HepG2 (cell line): ENCODE measurements at regions not wholly inside any gene's neighbourhood (a gene's known extent, or its start where the extent isn't known, plus 50 kb on each side); places are given as distances from the start of the nearest gene placed in this dataset.

Experiments
- ATAC-seq: fragments of 200-7000 bp; cut with Tn5 transposase; 3 replicates; pipeline ENCODE4 v1.9.1; 2020; ENCODE audit warnings: mild to moderate bottlenecking, moderate library complexity
- BruUV-seq: library from RNA; stranded (reverse); fragments of 400-500 nt; replicated peaks from 2 replicates; lab custom pipeline; 2021; lab: Mats Ljungman, UMichigan
- CTCF ChIA-PET: fragments of 300-600 bp; formaldehyde crosslinking; extraction: SDS; loops from one replicate; lab custom pipeline; 2021; ENCODE audit warnings: low total read pairs, inconsistent platforms, low intra/inter-chr PET ratio; lab: Yijun Ruan, JAX
- POLR2A ChIA-PET: fragments of 350-600 bp; sonication (Branson Sonifier 250); formaldehyde crosslinking; loops from one replicate; lab custom pipeline; 2020; ENCODE audit warnings: antibody characterized with exemption, inconsistent platforms; lab: Yijun Ruan, JAX
- DNase-seq: peaks from one replicate; pipeline ENCODE4 v3.0.0-alpha.2; 2015; ENCODE audit warnings: low spot score
- FAIRE-seq: peaks from 3 replicates; lab custom pipeline; 2011; peaks lifted over from hg19 to GRCh38; lab: Jason Lieb, UNC
- H2AFZ ChIP-seq: one replicate; pipeline ENCODE4 v1.6.1; 2011; ENCODE audit warnings: low read length, inconsistent platforms
- H3K27ac ChIP-seq: fragments of 300-600 bp; 3 replicates; pipeline ENCODE4 v1.8.0; 2011; ENCODE audit warnings: mixed run types, mild to moderate bottlenecking, mixed read lengths, low read length, inconsistent platforms; ENCODE audit not compliant: insufficient read depth; ENCODE audit errors: extremely low read length
- H3K27me3 ChIP-seq, 2 experiments: fragments of 200-600 bp in 1 of 2; 2 replicates in 1 of 2; 3 replicates in 1 of 2; pipeline versions ENCODE4 v1.6.0 to v1.8.0; 2011; ENCODE audit warnings: low read length in 2 of 2, mild to moderate bottlenecking in 2 of 2, moderate library complexity in 2 of 2, inconsistent platforms in 1 of 2; ENCODE audit not compliant: insufficient read depth in 2 of 2, control insufficient read depth in 1 of 2
- H3K36me3 ChIP-seq, 2 experiments: fragments of 200-600 bp in 1 of 2; replicated peaks in 1 of 2; 2 replicates in 1 of 2; 3 replicates in 1 of 2; pipeline versions ENCODE4 v1.5.1 to v1.8.0; 2011; ENCODE audit warnings: low read length in 2 of 2, inconsistent platforms in 1 of 2; ENCODE audit not compliant: insufficient read depth in 2 of 2, control insufficient read depth in 1 of 2
- H3K4me1 ChIP-seq: 2 replicates; pipeline ENCODE4 v1.5.1; 2012; ENCODE audit warnings: low read length, inconsistent platforms; ENCODE audit not compliant: insufficient read depth
- H3K4me2 ChIP-seq: 2 replicates; pipeline ENCODE4 v1.6.0; 2011; ENCODE audit warnings: low read depth, low read length, inconsistent platforms
- H3K4me3 ChIP-seq, 3 experiments: fragments of 200-600 bp in 1 of 3; sonication (generic), shearing (Covaris generic) in 1 of 3; replicated peaks in 1 of 3; 2 replicates each; pipeline ENCODE4 v1.5.1; 2011 to 2016; ENCODE audit warnings: low read length in 3 of 3, inconsistent platforms in 2 of 3, low read depth in 2 of 3, mild to moderate bottlenecking in 2 of 3, control low read depth in 1 of 3, mixed read lengths in 1 of 3; ENCODE audit not compliant: insufficient read depth in 1 of 3
- H3K79me2 ChIP-seq: one replicate; pipeline ENCODE4 v1.6.1; 2011; ENCODE audit warnings: low read length, inconsistent platforms; ENCODE audit not compliant: insufficient read depth
- H3K9ac ChIP-seq: 2 replicates; pipeline ENCODE4 v1.6.0; 2011; ENCODE audit warnings: mild to moderate bottlenecking, low read depth, low read length, inconsistent platforms; ENCODE audit not compliant: insufficient read depth
- H3K9me3 ChIP-seq: 2 replicates; pipeline ENCODE4 v1.5.1; 2012; ENCODE audit warnings: mild to moderate bottlenecking, low read length
- H4K20me1 ChIP-seq: 2 replicates; pipeline ENCODE4 v1.6.0; 2011; ENCODE audit warnings: inconsistent platforms, mild to moderate bottlenecking, low read length, moderate library complexity; ENCODE audit not compliant: insufficient read depth
- AGO1 ChIP-seq: fragments of 200-400 bp; formaldehyde crosslinking; IDR thresholded peaks from 2 replicates; pipeline ENCODE4 v1.6.1; 2017; ENCODE audit warnings: mild to moderate bottlenecking, low read depth, low read length, moderate library complexity; ENCODE audit not compliant: poor library complexity, severe bottlenecking
- ARID2 ChIP-seq: sonication (generic); formaldehyde crosslinking; IDR thresholded peaks from 2 replicates; pipeline ENCODE4 v1.8.1; 2022; ENCODE audit warnings: mild to moderate bottlenecking, missing genetic modification reagents, borderline replicate concordance
- ATM ChIP-seq: fragments of 450-650 bp; IDR thresholded peaks from 2 replicates; pipeline ENCODE4 v1.7.1; 2017; ENCODE audit warnings: mild to moderate bottlenecking, borderline replicate concordance
- HNRNPLL ChIP-seq: fragments of 200-400 bp; formaldehyde crosslinking; IDR thresholded peaks from 2 replicates; pipeline ENCODE4 v1.6.1; 2017; ENCODE audit warnings: mild to moderate bottlenecking, low read depth, low read length; ENCODE audit not compliant: poor library complexity, severe bottlenecking
- ZNF564 ChIP-seq: sonication (generic); formaldehyde crosslinking; IDR thresholded peaks from 2 replicates; pipeline ENCODE4 v1.8.1; 2023; ENCODE audit warnings: mild to moderate bottlenecking, missing genetic modification reagents
- ZNF839 ChIP-seq: sonication (generic); formaldehyde crosslinking; IDR thresholded peaks from 2 replicates; pipeline ENCODE4 v1.4.0; 2020; ENCODE audit warnings: missing genetic modification reagents, mild to moderate bottlenecking, borderline replicate concordance
- WGBS: methylation state at CpG from one replicate; pipeline ENCODE4 v1.1.6; 2017; ENCODE audit warnings: low lambda C conversion rate; 5-methylcytosine and 5-hydroxymethylcytosine counted together
- in situ Hi-C: cut with HindIII; loops from 2 replicates; pipeline ENCODE4 v1.10.0; 2017; ENCODE audit warnings: low pct_unique_long_range_greater_than_20kb; ENCODE audit not compliant: extremely low pct_ligation_motif_present
- intact Hi-C: fragments of 100-400 bp; cut with micrococcal nuclease; formaldehyde crosslinking; loops from one replicate; pipeline ENCODE4 v1.10.0; 2022; ENCODE audit not compliant: unreplicated experiment
- TF ChIP-seq, protein P1 (sequence below), 2 experiments: sonication (generic) in 1 of 2; formaldehyde crosslinking in 1 of 2; IDR thresholded peaks; 2 replicates each; pipeline versions ENCODE4 v1.4.0 to v1.6.1; 2018 to 2020; ENCODE audit warnings: missing genetic modification reagents in 2 of 2, borderline replicate concordance in 1 of 2, low read depth in 1 of 2, mild to moderate bottlenecking in 1 of 2, missing biosample characterization in 1 of 2
- TF ChIP-seq, protein P2 (sequence below): sonication (generic); formaldehyde crosslinking; IDR thresholded peaks from 2 replicates; pipeline ENCODE4 v1.8.0; 2022; ENCODE audit warnings: mild to moderate bottlenecking, missing genetic modification reagents, borderline replicate concordance
- TF ChIP-seq, protein P3 (sequence below): sonication (generic); formaldehyde crosslinking; IDR thresholded peaks from 2 replicates; pipeline ENCODE4 v1.4.0; 2020; ENCODE audit warnings: missing genetic modification reagents, mild to moderate bottlenecking, borderline replicate concordance
- TF ChIP-seq, protein P4 (sequence below): sonication (generic); formaldehyde crosslinking; IDR thresholded peaks from 2 replicates; pipeline ENCODE4 v1.8.0; 2022; ENCODE audit warnings: mild to moderate bottlenecking, missing genetic modification reagents, moderate library complexity

DNA sequence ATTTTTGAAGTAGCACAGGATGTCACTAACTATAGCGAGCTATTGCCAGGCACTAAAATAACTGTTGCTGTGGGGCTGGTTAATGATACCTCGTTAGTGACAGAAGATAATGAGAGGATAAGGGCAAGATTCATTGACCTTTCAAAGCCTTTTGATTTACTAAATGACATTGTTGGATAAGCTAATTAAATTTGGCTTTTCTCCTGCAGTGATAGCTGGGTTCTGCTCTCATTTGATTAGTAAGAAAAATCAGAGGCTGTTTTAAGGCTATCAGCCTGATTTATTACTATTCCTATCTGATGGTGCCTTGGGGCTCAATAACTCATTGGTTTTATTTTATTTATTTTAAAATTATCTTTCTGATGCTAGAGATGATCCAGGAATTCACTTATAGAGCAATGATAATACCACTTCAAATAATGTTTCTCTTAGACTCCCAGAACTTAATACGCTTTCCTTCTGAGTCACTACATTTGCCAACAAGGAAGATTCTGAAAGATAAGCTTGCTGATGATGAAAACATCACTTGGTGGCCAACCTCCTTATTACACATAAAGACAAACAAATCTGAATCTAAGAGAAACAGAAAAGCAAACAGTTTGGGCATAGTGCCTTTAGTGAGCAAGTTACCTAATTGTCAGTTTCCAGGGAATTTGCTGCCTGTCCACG lies 501.3 kb upstream of the ARGLU1 start:
- in situ Hi-C loops: no loop called here
- no peak overlapping the region for H3K9ac ChIP-seq
- 14% methylated on average over 4 of the region's 4 CpGs for whole genome bisulfite sequencing
- ATAC-seq (no peak), FAIRE-seq (no peak), DNase-seq (no peak)
- H2AFZ ChIP-seq: no peak overlapping the region
- no peaks in the 10 kb centered on the region for H3K9me3 ChIP-seq
- no peak overlapping the region for H3K27ac ChIP-seq
- intact Hi-C loops: no loop called here
- H3K4me3 ChIP-seq: no peak overlapping the region
- H3K36me3 ChIP-seq: no peaks in the 10 kb centered on the region
- BruUV-seq: no TSS peak
- H3K27me3 ChIP-seq: no peaks in the 10 kb centered on the region
- H3K79me2 ChIP-seq: no peaks in the 10 kb centered on the region
- no peaks in the 10 kb centered on the region for H3K4me1 ChIP-seq
- POLR2A ChIA-PET: no interaction called here
- no peak overlapping the region for H3K4me2 ChIP-seq
- CTCF ChIA-PET: no interaction called here
- no peaks in the 10 kb centered on the region for H4K20me1 ChIP-seq
- no peak for TF ChIP-seq ATM

DNA sequence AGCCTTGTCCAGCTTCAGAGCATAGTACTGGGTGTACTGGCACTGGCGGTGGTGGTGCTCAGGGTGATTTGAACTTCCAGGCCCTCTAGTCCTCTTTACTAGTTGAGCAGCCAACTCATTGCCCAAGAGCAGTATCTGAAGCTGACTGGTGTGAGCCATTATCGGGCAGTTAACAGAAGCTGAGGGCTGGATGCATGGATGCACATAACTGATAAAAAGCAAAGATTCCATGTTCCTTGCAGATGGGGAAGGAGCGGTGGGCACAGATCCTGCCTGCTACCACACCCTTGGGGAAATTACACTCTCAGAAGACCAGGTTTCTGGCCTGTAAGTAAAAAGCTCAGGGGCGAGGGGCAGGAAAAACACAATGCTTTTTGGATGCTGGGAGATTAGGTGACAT lies 499.4 kb upstream of the ARGLU1 start:
- in situ Hi-C loops: no loop called here
- intact Hi-C loops: no loop called here
- ATAC-seq (no peak), DNase-seq (no peak), FAIRE-seq (no peak)
- Histone ChIP-seq H3K36me3 (no peaks in the 10 kb centered on the region), H3K27ac (no peak overlapping the region), H3K79me2 (no peaks in the 10 kb centered on the region), H3K4me2 (no peak overlapping the region), H3K27me3 (no peaks in the 10 kb centered on the region), H3K4me3 (no peak overlapping the region), H3K4me1 (no peaks in the 10 kb centered on the region), H3K9ac (no peak overlapping the region), H3K9me3 (no peaks in the 10 kb centered on the region), H4K20me1 (no peaks in the 10 kb centered on the region), H2AFZ (no peak overlapping the region)
- BruUV-seq: no TSS peak
- ChIA-PET POLR2A (no interaction called here), CTCF (no interaction called here)
- 36% methylated on average over 3 of the region's 4 CpGs for WGBS
- TF ChIP-seq ZNF839 (CRISPR knock-in tag): no peak
- TF ChIP-seq ARID2 (CRISPR knock-in tag): no peak
- TF ChIP-seq, protein P1, sequence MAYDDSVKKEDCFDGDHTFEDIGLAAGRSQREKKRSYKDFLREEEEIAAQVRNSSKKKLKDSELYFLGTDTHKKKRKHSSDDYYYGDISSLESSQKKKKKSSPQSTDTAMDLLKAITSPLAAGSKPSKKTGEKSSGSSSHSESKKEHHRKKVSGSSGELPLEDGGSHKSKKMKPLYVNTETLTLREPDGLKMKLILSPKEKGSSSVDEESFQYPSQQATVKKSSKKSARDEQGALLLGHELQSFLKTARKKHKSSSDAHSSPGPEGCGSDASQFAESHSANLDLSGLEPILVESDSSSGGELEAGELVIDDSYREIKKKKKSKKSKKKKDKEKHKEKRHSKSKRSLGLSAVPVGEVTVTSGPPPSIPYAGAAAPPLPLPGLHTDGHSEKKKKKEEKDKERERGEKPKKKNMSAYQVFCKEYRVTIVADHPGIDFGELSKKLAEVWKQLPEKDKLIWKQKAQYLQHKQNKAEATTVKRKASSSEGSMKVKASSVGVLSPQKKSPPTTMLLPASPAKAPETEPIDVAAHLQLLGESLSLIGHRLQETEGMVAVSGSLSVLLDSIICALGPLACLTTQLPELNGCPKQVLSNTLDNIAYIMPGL (CRISPR knock-in tag; IDR thresholded peaks at IDR 0.05; ENCODE audit: borderline replicate concordance in 1 of 2, low read depth in 1 of 2): no peak
- TF ChIP-seq ZNF564 (CRISPR knock-in tag): no peak
- TF ChIP-seq, protein P2, sequence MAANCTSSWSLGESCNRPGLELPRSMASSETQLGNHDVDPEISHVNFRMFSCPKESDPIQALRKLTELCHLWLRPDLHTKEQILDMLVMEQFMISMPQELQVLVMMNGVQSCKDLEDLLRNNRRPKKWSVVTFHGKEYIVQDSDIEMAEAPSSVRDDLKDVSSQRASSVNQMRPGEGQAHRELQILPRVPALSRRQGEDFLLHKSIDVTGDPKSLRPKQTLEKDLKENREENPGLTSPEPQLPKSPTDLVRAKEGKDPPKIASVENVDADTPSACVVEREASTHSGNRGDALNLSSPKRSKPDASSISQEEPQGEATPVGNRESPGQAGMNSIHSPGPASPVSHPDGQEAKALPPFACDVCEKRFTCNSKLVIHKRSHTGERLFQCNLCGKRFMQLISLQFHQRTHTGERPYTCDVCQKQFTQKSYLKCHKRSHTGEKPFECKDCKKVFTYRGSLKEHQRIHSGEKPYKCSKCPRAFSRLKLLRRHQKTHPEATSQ: no peak
- TF ChIP-seq, protein P3, sequence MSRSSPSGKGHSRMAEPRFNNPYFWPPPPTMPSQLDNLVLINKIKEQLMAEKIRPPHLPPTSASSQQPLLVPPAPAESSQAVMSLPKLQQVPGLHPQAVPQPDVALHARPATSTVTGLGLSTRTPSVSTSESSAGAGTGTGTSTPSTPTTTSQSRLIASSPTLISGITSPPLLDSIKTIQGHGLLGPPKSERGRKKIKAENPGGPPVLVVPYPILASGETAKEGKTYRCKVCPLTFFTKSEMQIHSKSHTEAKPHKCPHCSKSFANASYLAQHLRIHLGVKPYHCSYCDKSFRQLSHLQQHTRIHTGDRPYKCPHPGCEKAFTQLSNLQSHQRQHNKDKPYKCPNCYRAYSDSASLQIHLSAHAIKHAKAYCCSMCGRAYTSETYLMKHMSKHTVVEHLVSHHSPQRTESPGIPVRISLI (CRISPR knock-in tag): no peak
- TF ChIP-seq AGO1: no peak
- TF ChIP-seq, protein P4, sequence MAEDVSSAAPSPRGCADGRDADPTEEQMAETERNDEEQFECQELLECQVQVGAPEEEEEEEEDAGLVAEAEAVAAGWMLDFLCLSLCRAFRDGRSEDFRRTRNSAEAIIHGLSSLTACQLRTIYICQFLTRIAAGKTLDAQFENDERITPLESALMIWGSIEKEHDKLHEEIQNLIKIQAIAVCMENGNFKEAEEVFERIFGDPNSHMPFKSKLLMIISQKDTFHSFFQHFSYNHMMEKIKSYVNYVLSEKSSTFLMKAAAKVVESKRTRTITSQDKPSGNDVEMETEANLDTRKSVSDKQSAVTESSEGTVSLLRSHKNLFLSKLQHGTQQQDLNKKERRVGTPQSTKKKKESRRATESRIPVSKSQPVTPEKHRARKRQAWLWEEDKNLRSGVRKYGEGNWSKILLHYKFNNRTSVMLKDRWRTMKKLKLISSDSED (CRISPR knock-in tag): no peak
- no peak for TF ChIP-seq HNRNPLL
